HL-60 (cell line): ENCODE measurements at regions not wholly inside any gene's neighbourhood (a gene's known extent, or its start where the extent isn't known, plus 50 kb on each side); places are given as distances from the start of the nearest gene placed in this dataset.

ENCODE experiments used
- DNase-seq, 2 experiments: peaks; one replicate each; pipeline ENCODE4 v3.0.0-alpha.2; 2010 to 2020; ENCODE audit warnings: low read depth in 1 of 2, low spot score in 1 of 2
- H3K27ac ChIP-seq: fragments of 250-450 bp; sonication (Bioruptor Pico); replicated peaks from 2 replicates; pipeline ENCODE4 v1.5.1; 2020; ENCODE audit warnings: mild to moderate bottlenecking, moderate library complexity
- H3K27me3 ChIP-seq: fragments of 250-450 bp; sonication (Bioruptor Pico); 2 replicates; pipeline ENCODE4 v1.5.1; 2021; ENCODE audit warnings: mild to moderate bottlenecking, moderate library complexity; ENCODE audit not compliant: insufficient read depth, poor library complexity, severe bottlenecking
- H3K4me3 ChIP-seq: replicated peaks from 2 replicates; pipeline ENCODE4 v1.5.1; 2011; ENCODE audit warnings: mild to moderate bottlenecking, control low read depth, low read length; ENCODE audit not compliant: insufficient read depth
- GABPA ChIP-seq: IDR thresholded peaks from 2 replicates; pipeline ENCODE4 v1.6.1; 2012; ENCODE audit warnings: low read depth
- POLR2AphosphoS5 ChIP-seq: IDR thresholded peaks from 2 replicates; pipeline ENCODE4 v1.6.1; 2012; ENCODE audit warnings: low read depth
- SPI1 ChIP-seq: IDR thresholded peaks from 2 replicates; pipeline ENCODE4 v1.6.1; 2012; ENCODE audit warnings: low read depth, mild to moderate bottlenecking, borderline replicate concordance
- TF ChIP-seq, protein P1 (sequence below): IDR thresholded peaks from 2 replicates; pipeline ENCODE4 v1.6.1; 2012; ENCODE audit warnings: low read depth; ENCODE audit not compliant: insufficient replicate concordance
- TF ChIP-seq, protein P2 (sequence below): IDR thresholded peaks from one replicate; pipeline ENCODE4 v1.5.1; 2011; ENCODE audit warnings: low read length, control low read depth, inconsistent platforms; ENCODE audit not compliant: insufficient read depth

DNA sequence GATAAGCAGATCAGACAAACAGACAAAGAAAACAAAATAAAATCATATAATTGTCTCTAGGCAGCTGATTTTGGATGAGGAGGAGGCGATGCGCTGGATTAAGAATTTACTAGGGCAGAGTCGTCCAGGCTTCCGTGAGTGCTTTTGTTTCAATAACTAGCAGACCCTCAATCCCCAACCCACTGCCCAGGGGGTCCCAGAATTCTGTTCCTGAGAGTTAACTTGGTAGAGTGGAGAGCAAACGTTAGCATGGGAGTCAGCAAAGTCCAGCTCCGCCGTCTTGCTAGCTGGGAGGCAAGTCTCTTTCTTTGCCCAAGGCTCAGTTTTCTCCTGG, 95.5 kb upstream of the TBX5 start:
- Histone ChIP-seq H3K27me3 (peaks cover 12% of the 10 kb centered on the region), H3K4me3 (no peak overlapping the region)
- DNase-seq: no peak

DNA sequence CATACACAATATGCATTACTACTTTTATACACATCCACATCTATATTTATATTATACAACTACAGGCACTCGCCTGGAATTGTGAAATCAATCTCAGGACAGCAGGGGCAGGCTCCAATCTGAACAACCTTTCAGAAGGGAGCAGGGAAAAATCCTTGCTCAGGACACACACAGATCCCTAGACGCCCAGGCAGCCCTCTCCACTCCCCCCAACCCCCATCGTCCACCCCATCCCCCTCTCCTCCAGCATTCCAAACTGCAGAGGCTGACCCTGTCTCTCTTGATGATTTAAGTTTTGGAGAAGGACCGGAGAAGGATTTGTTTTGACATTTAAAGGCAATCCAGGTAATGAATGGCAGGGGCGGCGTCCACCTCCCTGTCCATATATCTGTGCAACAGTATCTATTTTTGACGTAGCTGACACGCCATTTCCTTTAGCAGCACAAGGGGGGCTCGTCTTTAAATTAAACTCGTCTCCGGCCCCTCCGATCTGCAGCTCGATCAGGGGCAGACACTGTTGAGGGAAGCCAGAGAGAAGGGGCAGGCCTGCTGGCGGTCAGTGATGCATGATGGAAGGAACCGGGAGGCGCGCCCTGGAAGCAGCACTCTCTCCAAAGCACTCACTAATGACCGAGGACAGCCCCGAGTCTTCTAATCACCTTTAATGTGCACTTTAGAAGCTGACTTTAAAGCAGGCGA, 95.0 kb upstream of the TBX5 start:
- no peak overlapping the region for H3K27ac ChIP-seq
- no peak for DNase-seq
- TF ChIP-seq SPI1 (no peak), POLR2AphosphoS5 (no peak), GABPA (no peak)
- TF ChIP-seq, protein P1, sequence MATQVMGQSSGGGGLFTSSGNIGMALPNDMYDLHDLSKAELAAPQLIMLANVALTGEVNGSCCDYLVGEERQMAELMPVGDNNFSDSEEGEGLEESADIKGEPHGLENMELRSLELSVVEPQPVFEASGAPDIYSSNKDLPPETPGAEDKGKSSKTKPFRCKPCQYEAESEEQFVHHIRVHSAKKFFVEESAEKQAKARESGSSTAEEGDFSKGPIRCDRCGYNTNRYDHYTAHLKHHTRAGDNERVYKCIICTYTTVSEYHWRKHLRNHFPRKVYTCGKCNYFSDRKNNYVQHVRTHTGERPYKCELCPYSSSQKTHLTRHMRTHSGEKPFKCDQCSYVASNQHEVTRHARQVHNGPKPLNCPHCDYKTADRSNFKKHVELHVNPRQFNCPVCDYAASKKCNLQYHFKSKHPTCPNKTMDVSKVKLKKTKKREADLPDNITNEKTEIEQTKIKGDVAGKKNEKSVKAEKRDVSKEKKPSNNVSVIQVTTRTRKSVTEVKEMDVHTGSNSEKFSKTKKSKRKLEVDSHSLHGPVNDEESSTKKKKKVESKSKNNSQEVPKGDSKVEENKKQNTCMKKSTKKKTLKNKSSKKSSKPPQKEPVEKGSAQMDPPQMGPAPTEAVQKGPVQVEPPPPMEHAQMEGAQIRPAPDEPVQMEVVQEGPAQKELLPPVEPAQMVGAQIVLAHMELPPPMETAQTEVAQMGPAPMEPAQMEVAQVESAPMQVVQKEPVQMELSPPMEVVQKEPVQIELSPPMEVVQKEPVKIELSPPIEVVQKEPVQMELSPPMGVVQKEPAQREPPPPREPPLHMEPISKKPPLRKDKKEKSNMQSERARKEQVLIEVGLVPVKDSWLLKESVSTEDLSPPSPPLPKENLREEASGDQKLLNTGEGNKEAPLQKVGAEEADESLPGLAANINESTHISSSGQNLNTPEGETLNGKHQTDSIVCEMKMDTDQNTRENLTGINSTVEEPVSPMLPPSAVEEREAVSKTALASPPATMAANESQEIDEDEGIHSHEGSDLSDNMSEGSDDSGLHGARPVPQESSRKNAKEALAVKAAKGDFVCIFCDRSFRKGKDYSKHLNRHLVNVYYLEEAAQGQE: no peak
- TF ChIP-seq, protein P2, sequence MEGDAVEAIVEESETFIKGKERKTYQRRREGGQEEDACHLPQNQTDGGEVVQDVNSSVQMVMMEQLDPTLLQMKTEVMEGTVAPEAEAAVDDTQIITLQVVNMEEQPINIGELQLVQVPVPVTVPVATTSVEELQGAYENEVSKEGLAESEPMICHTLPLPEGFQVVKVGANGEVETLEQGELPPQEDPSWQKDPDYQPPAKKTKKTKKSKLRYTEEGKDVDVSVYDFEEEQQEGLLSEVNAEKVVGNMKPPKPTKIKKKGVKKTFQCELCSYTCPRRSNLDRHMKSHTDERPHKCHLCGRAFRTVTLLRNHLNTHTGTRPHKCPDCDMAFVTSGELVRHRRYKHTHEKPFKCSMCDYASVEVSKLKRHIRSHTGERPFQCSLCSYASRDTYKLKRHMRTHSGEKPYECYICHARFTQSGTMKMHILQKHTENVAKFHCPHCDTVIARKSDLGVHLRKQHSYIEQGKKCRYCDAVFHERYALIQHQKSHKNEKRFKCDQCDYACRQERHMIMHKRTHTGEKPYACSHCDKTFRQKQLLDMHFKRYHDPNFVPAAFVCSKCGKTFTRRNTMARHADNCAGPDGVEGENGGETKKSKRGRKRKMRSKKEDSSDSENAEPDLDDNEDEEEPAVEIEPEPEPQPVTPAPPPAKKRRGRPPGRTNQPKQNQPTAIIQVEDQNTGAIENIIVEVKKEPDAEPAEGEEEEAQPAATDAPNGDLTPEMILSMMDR: no peak
- peaks cover 12% of the 10 kb centered on the region for H3K27me3 ChIP-seq
- no peak overlapping the region for H3K4me3 ChIP-seq

More for the DNA sequence above, 95.5 kb upstream of the TBX5 start:
- H3K27ac ChIP-seq: no peak overlapping the region
- TF ChIP-seq SPI1: no peak
- TF ChIP-seq, protein P1: no peak
- TF ChIP-seq GABPA: no peak
- TF ChIP-seq, protein P2: no peak
- TF ChIP-seq POLR2AphosphoS5: no peak

DNA sequence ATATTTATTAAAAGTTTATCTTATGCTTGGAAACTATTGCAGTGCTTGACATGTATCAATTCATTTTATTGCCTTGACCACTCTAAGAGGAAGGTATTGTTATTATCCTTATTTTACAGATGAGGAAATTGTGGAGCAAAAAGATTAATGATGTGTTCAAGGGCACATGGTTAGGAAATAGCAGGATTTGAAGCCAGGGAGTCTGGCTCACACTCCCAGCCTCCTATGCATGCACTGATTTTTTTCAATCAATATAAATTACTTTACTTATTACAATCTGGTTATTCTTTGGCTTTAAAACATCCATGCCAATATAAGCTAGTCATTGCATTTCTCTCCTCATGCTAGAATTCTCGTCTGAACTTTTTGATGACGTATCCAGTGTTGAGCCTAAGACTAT, 94.2 kb upstream of the TBX5 start:
- no peak for DNase-seq
- TF ChIP-seq, protein P2: no peak
- no peak for TF ChIP-seq GABPA
- TF ChIP-seq POLR2AphosphoS5: no peak
- TF ChIP-seq SPI1: no peak
- TF ChIP-seq, protein P1: no peak
- peaks cover 12% of the 10 kb centered on the region for H3K27me3 ChIP-seq
- H3K27ac ChIP-seq: no peak overlapping the region
- H3K4me3 ChIP-seq: no peak overlapping the region
